HG03097 (cell line): ENCODE measurements at regions not wholly inside any gene's neighbourhood (a gene's known extent, or its start where the extent isn't known, plus 50 kb on each side); places are given as distances from the start of the nearest gene placed in this dataset.
"Not testable (repeated sequence)": the region's sequence is repeated elsewhere in the genome, so short reads cannot be mapped to it uniquely, and the experiment has no call there.

Source experiments
- ATAC-seq: cut with Tn5 transposase; IDR thresholded peaks from one replicate; pipeline ENCODE4 v1.9.1; 2021; ENCODE audit not compliant: unreplicated experiment, low FRiP score

- ATAC-seq, result no peak
Observed at GRCh38 chr10:33010132-33011037, 52.4 kb upstream of the ITGB1 start.

DNA sequence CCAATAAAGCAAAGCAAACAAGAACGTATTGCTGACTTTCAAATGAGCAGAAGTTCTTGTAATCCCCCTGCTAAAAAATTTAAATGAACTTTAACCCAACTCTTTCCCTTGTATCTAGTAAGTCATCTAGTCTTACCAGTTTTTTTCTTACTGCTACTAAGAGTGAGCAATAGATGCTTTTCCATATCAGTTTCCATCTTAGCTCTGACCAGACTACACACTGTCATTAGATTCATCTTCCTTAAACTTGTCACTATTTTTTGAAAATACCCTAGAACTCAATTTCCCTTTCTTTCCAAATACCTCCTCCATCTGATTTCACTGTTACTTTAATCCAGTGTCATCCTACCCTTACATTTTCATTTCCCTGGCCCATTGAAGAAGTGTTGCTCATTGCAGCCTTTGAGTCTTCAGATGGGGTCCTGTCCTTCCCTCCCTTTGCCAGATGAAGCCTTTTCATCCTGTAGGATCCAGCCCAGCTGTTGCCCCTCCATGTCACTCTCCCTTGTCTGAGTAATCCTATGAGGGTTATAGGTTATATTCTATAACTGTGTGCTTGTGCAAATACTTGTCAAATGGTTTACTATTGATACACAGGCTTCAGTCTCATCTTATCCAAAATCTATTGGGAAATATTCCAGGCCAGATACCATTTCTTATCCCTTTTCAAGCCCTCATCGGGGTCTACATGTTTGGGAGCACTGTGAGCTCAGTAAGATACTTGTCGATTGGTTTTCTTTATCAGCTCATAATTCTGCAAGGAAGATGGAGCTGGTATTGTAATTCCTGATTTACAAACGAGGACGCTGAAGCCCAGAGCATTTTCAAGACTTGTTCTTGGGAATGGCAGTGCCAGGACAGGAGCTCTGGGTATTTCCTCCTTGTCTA, 51.5 kb upstream of the ITGB1 start:
- ATAC-seq, result no peak

DNA sequence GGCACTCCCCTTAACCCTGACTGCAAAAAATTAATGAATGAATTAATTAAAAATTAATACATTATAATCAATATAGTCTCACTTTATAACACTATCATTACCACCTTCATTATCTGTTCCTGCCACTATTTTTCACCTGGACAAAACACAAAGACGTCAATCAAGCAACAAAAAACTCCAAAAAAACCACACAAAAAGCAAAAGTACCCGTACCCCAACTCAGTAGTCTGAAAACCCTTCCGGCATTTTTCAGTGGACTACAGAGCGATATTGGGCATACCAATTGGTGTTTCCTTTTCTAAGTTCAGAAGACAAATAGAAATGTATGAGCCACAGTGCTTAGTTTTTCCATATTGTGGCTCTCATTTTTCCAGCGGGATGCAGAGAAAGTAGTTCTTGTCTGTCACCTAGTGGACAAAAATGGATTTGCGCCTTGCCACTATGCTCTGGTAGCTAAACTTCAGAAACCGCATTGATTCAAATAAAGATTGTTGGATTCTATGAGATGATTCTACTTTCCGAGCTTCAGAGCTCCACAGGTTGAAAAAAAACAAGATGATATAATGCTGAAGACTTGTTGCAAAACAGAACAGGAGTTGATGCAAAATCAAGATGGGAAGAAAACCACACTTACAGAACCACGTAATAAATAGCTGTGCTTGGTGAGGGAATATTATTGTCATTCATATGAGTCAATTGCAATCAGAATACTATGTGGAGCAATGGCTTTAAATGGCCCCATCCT, 50.6 kb upstream of the ITGB1 start:
- no peak for ATAC-seq

DNA sequence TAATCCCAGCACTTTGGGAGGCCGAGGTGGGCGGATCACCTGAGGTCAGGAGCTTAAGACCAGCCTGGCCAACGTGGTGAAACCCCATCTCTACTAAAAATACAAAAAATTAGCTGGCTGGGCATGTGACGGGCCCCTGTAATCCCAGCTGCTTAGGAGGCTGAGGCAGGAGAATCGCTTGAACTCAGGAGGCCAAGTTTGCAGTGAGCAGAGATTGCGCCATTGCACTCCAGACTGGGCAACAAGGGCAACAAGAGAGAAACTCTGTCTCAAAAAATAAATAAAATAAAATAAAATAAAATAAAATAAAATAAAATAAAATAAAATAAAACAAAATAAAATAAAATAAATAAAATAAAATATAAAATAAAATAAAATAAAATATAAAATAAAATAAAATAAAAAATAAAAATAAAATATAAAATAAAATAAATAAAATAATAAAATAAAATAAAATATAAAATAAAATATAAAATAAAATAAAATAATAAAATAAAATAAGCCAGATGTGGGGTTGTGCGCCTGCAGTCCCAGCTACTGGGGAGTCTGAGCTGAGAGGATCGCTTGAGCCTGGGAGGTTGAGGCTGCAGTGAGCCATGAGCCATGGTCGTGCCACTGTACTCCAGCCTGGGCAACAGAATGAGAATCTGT, 49.8 kb upstream of the ITGB1 start:
- not testable (repeated sequence) for ATAC-seq
